Keratinocyte (primary cell): ENCODE measurements at regions not wholly inside any gene's neighbourhood (a gene's known extent, or its start where the extent isn't known, plus 50 kb on each side); places are given as distances from the start of the nearest gene placed in this dataset.

ENCODE experiments used
- EZH2 ChIP-seq: IDR thresholded peaks from one replicate; pipeline ENCODE4 v1.6.1; 2012; ENCODE audit warnings: inconsistent platforms, mild to moderate bottlenecking, low read length, moderate library complexity
- TF ChIP-seq, protein P1 (sequence below), 3 experiments: IDR thresholded peaks in 1 of 3; conservative IDR thresholded peaks in 1 of 3; optimal IDR thresholded peaks in 1 of 3; 2 replicates in 2 of 3; 3 replicates in 1 of 3; pipeline versions ENCODE3 to v1.5.1; 2011; ENCODE audit warnings: low read length in 3 of 3, mild to moderate bottlenecking in 3 of 3, moderate library complexity in 2 of 3, control low read depth in 1 of 3, inconsistent platforms in 1 of 3; ENCODE audit not compliant: insufficient read depth in 2 of 3; ENCODE audit errors: extremely low read depth in 1 of 3

DNA sequence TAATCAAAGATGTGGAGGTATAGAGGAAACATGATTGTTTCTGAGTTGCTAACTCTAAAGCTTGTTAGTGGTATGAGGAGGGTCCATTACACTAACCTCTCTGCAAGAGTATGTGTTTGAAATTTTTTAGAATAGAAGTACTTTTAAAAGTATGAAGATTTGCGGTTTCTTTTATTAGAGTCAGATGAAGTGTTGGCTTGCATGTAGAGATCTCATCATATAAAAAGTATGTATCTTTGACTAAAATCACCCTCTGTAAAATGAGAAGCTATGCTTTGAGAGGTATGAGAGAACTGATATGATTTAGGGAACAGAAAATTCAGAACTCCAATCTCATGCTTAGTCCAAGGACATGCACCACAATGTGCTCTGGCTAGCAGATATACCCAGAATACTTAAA lies 140.4 kb upstream of the MBNL1 start:
- TF ChIP-seq, protein P1, sequence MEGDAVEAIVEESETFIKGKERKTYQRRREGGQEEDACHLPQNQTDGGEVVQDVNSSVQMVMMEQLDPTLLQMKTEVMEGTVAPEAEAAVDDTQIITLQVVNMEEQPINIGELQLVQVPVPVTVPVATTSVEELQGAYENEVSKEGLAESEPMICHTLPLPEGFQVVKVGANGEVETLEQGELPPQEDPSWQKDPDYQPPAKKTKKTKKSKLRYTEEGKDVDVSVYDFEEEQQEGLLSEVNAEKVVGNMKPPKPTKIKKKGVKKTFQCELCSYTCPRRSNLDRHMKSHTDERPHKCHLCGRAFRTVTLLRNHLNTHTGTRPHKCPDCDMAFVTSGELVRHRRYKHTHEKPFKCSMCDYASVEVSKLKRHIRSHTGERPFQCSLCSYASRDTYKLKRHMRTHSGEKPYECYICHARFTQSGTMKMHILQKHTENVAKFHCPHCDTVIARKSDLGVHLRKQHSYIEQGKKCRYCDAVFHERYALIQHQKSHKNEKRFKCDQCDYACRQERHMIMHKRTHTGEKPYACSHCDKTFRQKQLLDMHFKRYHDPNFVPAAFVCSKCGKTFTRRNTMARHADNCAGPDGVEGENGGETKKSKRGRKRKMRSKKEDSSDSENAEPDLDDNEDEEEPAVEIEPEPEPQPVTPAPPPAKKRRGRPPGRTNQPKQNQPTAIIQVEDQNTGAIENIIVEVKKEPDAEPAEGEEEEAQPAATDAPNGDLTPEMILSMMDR (optimal IDR thresholded peaks at IDR 0.05 in 1 of 3, IDR thresholded peaks at IDR 0.05 in 1 of 3, conservative IDR thresholded peaks at IDR 0.05 in 1 of 3; ENCODE audit: extremely low read depth in 1 of 3, insufficient read depth in 2 of 3, low read length in 3 of 3) = no peak
- TF ChIP-seq EZH2 = no peak
